HAP-1 (cell line): ENCODE measurements at regions not wholly inside any gene's neighbourhood (a gene's known extent, or its start where the extent isn't known, plus 50 kb on each side); places are given as distances from the start of the nearest gene placed in this dataset.
A peak's percentile ranks its signal among the peaks of the same experiment; 100 is the strongest.

ENCODE experiments used
- DNase-seq, 2 experiments: peaks; one replicate each; pipeline ENCODE4 v3.0.0-alpha.2; 2016 to 2020; ENCODE audit warnings: low spot score in 2 of 2
- H3K27me3 ChIP-seq: fragments of 250-450 bp; sonication (Bioruptor Pico); 2 replicates; pipeline ENCODE4 v1.5.1; 2020; ENCODE audit warnings: low read depth, mild to moderate bottlenecking, moderate library complexity
- H3K36me3 ChIP-seq: fragments of 250-450 bp; sonication (Bioruptor Pico); replicated peaks from 2 replicates; pipeline ENCODE4 v1.5.1; 2020; ENCODE audit warnings: mild to moderate bottlenecking
- H3K4me1 ChIP-seq: fragments of 250-450 bp; sonication (Bioruptor Pico); 2 replicates; pipeline ENCODE4 v1.5.1; 2020; ENCODE audit warnings: mild to moderate bottlenecking
- H3K4me3 ChIP-seq: fragments of 250-450 bp; sonication (Bioruptor Pico); 2 replicates; pipeline ENCODE4 v1.5.1; 2020; ENCODE audit warnings: mild to moderate bottlenecking, moderate library complexity
- H3K9me3 ChIP-seq: fragments of 250-450 bp; sonication (Bioruptor Pico); 2 replicates; pipeline ENCODE4 v1.5.1; 2020; ENCODE audit warnings: mild to moderate bottlenecking, moderate library complexity
- in situ Hi-C: fragments of 300-500 bp; cut with MboI; formaldehyde crosslinking; loops from 3 replicates; pipeline ENCODE4 v1.14.3; 2020; ENCODE audit warnings: low sequenced_read_pairs, inconsistent platforms, mixed read lengths

DNA sequence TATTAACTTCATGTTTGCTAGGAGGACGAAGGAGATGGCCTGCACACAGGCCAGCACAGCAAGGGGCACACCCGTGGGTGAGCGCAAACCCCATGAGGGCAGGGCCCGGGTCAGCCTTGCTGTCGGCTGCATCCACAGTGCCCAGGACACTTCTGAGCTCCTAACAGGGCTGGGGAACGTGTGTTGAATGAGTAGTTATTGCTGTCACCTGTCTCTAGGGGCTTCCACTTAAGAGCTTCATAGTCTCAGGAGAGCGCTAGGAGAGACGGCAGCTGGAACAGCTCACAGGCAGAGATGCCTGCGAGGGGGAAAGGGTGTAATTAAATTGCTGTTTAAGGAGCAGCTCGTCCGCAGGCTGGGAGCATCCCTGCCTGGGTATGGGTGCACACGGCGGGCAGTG is 91.4 kb upstream of the NEURL1B start:
- Histone ChIP-seq H3K27me3 (0 out of 2 replicates have a peak, but pooled peaks cover 2% of the 10 kb centered on the region), H3K4me1 (no peaks in the 10 kb centered on the region), H3K36me3 (no peaks in the 10 kb centered on the region), H3K9me3 (no peaks in the 10 kb centered on the region), H3K4me3 (no peak overlapping the region)
- no peak for DNase-seq
- in situ Hi-C loops, result no loop called here

DNA sequence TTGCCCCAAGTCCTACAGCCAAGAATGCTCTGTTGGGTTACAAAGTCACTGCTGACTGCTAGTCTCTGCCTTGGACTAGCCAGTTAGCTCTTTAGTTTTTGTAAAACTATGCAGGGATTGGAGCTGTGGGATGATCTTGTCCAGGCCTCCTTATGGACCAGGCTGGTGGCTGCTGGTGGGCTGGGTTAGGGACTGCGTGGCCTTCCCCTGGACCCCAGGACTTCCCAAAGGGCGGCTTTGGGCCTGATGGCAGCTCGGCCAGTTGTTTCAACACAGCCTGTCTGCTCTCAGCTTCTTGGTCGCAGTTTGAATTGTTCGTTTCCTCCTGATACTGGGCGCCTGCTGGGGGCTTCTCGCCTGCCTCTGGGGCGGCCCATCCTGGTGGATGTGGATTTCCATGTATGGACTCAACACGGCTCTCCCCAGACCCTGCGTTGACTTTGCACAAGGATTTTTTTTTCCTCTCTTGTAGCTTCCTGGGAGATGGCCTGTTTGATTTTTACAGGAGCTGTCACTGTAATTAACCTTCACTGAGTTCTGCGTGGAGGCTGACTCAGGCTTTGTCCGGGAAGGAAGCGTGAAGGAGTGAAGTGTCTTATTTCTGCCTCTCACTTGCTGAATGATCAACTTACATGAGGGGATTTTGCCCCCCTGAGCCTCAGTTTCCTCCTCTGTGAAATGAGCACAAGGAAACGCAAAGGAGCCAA is 91.9 kb upstream of the NEURL1B start:
- no peaks in the 10 kb centered on the region for H3K9me3 ChIP-seq
- H3K4me1 ChIP-seq, result no peaks in the 10 kb centered on the region
- H3K27me3 ChIP-seq, result 0 out of 2 replicates have a peak, but pooled peaks cover 2% of the 10 kb centered on the region
- in situ Hi-C loops, result no loop called here
- no peak overlapping the region for H3K4me3 ChIP-seq
- H3K36me3 ChIP-seq, result no peaks in the 10 kb centered on the region
- DNase-seq, result no peak

DNA sequence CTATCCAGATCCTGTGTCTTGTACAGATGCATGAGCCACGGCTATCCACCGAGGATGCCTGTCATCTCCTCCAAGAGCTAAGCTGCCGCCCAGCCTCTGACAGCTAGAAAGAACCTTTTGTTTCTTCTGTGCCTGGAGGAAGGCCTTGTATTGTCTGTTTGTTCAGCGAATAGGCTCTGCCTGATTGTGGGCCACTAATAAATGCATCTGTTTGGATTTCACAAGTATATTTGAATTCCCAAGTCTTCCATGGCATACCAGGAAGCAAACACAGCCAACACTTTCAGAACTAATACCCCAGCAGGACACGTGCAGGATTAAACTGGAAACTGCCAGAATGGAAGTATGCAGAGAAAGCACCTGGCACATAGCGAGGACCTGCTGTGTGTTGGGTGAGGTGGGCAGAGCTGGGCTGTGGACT is 92.7 kb upstream of the NEURL1B start:
- Histone ChIP-seq H3K9me3 (no peaks in the 10 kb centered on the region), H3K27me3 (0 out of 2 replicates have a peak, but pooled peaks cover 2% of the 10 kb centered on the region), H3K4me1 (no peaks in the 10 kb centered on the region), H3K36me3 (no peaks in the 10 kb centered on the region), H3K4me3 (no peak overlapping the region)
- DNase-seq, result peak in 1 of 2 experiments; percentile 30
- in situ Hi-C loops, result no loop called here

DNA sequence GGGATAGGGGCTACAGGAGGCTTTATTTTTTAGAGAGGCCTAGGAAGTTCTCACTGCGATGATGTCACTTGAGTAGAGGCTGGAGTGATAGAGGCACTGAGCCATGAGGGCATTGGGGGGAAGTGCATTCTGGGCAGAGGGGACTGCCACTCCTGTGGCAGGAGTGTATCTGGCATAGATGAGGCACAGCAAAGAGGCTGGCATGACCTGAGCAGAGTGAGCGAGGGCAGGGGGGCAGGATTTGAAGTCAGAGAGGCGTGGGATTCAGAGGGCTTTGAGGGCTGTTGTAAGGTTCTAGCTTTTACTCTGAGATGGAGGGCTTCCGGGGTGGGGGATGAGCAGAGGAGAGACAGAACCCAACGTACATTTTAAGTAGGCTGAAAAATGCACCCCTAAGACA is 91.9 kb upstream of the SH3PXD2B start:
- H3K27me3 ChIP-seq, result 0 out of 2 replicates have a peak, but pooled peaks cover 2% of the 10 kb centered on the region
- no peak for DNase-seq
- in situ Hi-C loops, result no loop called here
- no peak overlapping the region for H3K4me3 ChIP-seq
- no peaks in the 10 kb centered on the region; the same call in 1 of the 2 replicates for H3K4me1 ChIP-seq
- H3K36me3 ChIP-seq, result no peaks in the 10 kb centered on the region
- no peaks in the 10 kb centered on the region for H3K9me3 ChIP-seq

DNA sequence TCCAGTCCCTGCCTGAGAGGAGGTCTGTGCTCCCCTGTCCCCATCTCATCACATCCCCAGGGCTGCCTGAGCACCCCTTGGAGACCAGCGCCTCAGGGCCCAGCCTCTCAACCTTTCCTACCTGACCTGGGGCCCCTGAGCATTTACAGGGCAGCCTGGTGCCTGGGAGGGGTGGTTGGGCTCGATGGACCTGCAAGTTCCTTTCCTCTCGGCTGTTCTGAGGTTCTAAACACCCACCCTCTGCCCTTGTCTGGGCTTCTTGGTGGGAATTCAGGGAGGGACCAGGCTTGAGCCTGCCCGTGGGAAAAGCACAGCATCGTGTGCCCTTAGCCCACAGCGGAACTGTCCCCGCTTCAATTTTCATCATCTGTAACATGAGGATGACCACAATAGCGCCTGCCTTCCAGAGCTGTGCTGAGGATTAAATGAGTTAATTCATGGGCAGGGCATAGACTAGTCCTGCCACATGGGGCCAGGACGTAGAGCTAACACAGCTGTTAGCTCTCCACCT is 91.0 kb upstream of the SH3PXD2B start:
- H3K4me3 ChIP-seq, result no peak overlapping the region
- no peak for DNase-seq
- in situ Hi-C loops, result no loop called here
- H3K27me3 ChIP-seq, result 0 out of 2 replicates have a peak, but pooled peaks cover 2% of the 10 kb centered on the region
- no peaks in the 10 kb centered on the region for H3K36me3 ChIP-seq
- H3K9me3 ChIP-seq, result no peaks in the 10 kb centered on the region
- H3K4me1 ChIP-seq, result no peaks in the 10 kb centered on the region; the same call in 1 of the 2 replicates

DNA sequence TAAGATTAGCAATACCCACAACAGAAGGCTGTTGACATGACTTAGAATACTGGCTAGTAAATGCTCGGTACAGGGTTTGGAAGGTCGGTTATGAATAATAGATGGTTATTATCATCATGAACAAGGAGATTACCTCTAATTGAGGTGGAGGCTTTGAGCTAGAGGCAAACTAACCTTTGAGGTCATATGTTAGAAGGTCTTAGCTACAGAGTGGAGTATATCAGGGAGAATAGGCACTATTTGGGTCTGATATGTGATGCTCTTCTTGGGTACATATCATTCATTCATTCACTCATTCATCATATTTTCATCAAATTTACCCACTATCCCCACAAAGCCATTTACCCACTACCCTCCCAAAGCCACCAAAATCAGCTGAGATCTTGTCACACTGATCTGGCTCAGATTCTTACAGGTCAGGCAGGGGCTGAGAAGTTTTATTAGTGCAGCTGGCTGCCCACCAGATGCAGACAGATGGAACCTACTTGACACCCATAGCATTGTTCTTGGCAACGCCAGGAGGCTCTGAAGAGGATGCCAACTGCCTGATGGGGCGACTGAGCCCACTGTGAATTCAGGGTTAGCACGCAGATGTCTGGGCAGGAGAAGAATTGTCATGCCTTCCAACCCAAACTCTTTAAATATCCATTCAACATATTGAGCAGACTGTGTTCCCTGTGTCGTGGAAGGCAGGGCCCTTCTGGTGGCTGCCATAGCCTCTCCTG is 90.2 kb upstream of the SH3PXD2B start:
- H3K27me3 ChIP-seq, result 0 out of 2 replicates have a peak, but pooled peaks cover 2% of the 10 kb centered on the region
- H3K9me3 ChIP-seq, result no peaks in the 10 kb centered on the region
- no peaks in the 10 kb centered on the region for H3K36me3 ChIP-seq
- H3K4me3 ChIP-seq, result no peak overlapping the region
- no peak for DNase-seq
- H3K4me1 ChIP-seq, result no peaks in the 10 kb centered on the region; the same call in 1 of the 2 replicates
- in situ Hi-C loops, result no loop called here

DNA sequence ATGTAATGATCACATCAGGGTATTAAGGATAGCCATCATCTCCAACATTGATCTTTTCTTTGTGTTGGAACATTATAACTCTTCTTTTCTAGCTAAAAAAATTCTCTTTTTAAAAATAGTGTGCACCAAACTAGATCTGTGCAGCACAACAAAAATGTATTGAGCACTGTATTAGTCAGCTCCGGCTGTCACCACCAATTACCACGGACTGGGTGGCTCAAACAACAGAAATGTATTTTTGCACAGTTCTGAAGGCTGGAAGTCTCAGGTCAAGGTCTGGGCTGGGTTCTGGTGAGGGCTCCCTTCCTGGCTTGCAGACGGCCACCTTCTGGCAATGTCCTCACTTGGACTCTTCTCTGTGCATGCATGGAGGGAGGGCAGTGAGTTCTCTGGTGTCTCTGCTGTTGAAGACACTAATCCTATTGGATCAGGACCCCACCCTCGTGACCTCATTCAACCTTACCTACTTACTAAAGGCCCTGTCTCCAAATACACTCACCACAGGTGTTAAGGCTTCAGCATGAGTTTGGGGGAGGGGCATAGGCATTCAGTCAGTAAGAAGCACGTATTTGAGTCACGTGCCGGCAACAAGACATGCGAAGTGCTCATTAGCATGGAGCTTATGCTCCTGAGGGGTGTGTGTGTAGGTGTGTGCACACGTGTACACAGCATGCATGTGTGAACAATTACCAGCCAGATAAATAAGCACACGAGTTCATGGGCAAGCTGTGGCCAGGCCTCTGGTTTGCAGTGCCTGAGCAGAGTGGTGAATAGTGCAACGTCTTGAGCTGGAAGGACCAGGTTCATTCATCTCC is 89.4 kb upstream of the SH3PXD2B start:
- Histone ChIP-seq H3K36me3 (no peaks in the 10 kb centered on the region), H3K4me3 (no peak overlapping the region), H3K27me3 (0 out of 2 replicates have a peak, but pooled peaks cover 2% of the 10 kb centered on the region), H3K9me3 (no peaks in the 10 kb centered on the region), H3K4me1 (no peaks in the 10 kb centered on the region; the same call in 1 of the 2 replicates)
- in situ Hi-C loops, result no loop called here
- DNase-seq, result no peak

DNA sequence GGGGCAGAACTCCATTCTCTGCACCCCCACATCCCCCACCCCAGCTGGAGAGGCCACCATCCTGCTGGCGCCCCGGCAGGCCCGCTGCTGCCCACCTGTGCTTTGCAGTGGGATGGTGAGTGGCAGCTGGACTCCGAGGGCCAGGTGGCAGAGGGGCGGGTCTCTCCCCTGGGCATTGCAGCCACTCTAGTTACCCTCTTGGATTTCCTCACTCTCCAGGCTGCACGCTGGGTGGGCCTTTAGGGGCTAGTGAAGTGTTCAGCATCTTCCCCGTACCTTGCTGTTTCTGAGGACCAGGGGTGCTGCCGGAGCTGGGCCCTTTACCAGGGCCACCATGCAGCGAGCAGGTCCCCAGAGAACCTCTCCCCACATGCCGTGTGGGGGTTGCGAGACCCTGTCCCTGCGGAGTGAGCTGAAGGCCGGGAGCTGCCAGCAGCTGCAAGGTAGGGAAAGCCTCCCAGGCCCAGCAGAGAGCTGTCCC is 88.4 kb upstream of the SH3PXD2B start:
- in situ Hi-C loops, result no loop called here
- Histone ChIP-seq H3K4me3 (no peak overlapping the region), H3K9me3 (no peaks in the 10 kb centered on the region), H3K27me3 (0 out of 2 replicates have a peak, but pooled peaks cover 2% of the 10 kb centered on the region), H3K36me3 (no peaks in the 10 kb centered on the region), H3K4me1 (no peaks in the 10 kb centered on the region; the same call in 1 of the 2 replicates)
- DNase-seq, result no peak

DNA sequence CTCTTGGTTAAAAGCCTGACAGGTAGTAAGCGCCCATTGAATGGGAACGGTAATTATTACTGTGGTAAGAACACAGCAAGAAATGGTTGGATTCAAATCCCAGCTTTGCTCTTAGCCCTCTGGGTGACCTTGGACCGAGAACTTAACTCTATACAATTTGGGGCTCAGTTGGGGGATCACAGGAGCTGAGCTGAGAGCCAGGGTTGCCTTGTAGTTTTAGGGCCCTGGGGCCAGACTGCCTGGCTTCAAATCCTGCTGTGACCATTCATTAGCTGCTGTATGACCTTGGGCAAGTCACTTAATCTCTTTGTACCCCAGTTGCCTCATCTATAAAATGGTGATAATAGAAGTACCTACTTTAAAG is 87.4 kb upstream of the SH3PXD2B start:
- Histone ChIP-seq H3K36me3 (no peaks in the 10 kb centered on the region), H3K27me3 (0 out of 2 replicates have a peak, but pooled peaks cover under 1% of the 10 kb centered on the region), H3K4me3 (no peak overlapping the region), H3K4me1 (no peaks in the 10 kb centered on the region; the same call in 1 of the 2 replicates), H3K9me3 (no peaks in the 10 kb centered on the region)
- in situ Hi-C loops, result no loop called here
- no peak for DNase-seq

DNA sequence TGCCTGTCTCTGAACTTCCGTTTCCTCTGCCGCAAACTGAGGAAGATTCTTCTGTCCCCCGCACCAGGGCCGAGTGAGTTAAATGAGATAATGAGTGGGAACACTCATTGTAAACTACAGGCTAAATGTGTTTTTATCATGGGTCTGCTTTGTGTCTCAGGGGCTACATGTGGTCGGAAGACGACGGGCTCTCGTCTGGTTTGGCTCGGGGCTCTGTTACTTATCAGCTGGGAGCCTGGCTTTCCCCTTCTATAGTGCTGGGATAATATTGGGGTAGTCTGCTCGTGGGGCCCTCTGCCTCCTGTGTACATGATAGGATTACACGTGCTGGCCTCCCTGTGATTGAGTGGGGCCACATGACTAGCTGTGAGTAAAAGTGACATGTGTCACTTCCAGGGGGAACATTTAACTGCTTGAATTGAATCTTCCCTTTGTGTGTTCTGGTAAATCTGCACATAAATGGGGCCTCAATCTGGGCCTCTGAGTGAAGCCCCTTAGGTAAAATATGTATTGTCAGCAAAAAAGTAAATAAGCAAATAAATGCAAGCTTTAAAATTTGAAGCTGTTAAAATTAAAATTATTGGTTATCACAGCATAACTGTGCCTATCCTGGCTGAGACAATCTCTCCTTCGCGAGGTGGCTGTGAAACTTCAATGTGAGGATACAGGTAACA is 86.9 kb upstream of the SH3PXD2B start:
- Histone ChIP-seq H3K9me3 (no peaks in the 10 kb centered on the region), H3K27me3 (no peaks in the 10 kb centered on the region), H3K4me1 (no peaks in the 10 kb centered on the region; the same call in 1 of the 2 replicates), H3K36me3 (no peaks in the 10 kb centered on the region), H3K4me3 (no peak overlapping the region)
- DNase-seq, result no peak
- in situ Hi-C loops, result no loop called here

DNA sequence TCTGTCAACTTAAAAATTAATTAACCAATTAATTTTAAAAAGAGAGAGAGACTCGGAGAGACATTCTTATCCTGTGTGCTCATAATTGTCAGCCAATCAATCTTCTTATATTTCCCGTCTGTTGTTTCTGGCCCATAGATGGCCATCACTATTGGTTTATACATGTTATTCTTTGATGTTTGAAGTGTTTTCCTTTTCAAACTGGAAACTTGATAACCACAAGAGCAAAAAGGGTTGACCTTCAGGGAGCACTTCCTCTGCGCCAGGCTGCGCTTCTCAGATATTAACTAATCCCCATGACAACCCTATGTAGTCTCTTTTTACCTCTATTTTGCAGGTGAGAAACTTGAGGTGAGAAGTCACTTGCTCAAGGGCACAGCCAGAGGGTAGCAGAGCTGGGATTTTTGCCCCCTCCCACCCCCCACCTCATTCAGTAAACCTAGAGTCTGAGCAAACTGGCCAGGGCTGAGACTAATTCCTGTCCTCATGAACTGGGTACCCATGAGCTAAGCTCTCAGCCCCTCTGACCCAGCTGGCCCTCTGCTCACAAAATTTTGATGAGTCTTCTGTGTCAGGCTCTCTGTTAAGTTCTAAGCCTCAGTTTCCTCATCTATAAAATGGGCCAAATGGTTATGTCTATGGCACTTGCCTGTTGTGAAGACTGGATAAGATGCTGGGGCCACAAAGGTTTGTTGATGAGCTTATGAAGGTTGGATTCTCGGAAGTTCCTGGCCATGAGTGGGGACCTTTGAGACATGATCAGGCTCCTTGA is 86.0 kb upstream of the SH3PXD2B start:
- H3K27me3 ChIP-seq, result no peaks in the 10 kb centered on the region
- no peak for DNase-seq
- in situ Hi-C loops, result no loop called here
- no peaks in the 10 kb centered on the region; the same call in 1 of the 2 replicates for H3K4me1 ChIP-seq
- no peaks in the 10 kb centered on the region for H3K36me3 ChIP-seq
- no peaks in the 10 kb centered on the region for H3K9me3 ChIP-seq
- H3K4me3 ChIP-seq, result no peak overlapping the region

DNA sequence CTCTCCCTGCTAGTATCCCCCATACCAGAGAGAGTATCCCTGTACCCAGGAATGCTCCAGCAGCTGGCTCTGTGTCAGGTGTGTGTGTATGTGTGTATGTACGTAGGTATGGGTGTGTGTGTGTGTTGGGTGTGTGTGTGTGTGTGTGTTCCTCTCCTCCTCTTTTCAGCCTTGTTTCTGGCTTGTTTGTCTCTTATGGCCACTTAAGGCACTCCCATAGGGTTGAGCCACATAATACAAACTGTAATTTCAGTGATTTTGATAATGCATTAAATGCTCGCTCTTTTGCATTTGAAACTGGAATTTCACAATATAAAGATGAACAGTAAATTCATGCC is 80.8 kb upstream of the SH3PXD2B start:
- Histone ChIP-seq H3K9me3 (no peaks in the 10 kb centered on the region), H3K36me3 (no peaks in the 10 kb centered on the region), H3K4me1 (no peaks in the 10 kb centered on the region), H3K4me3 (no peak overlapping the region), H3K27me3 (no peaks in the 10 kb centered on the region)
- DNase-seq, result no peak
- in situ Hi-C loops, result no loop called here
